Parathyroid adenoma (tissue), 2 donors: ENCODE measurements at regions not wholly inside any gene's neighbourhood (a gene's known extent, or its start where the extent isn't known, plus 50 kb on each side); places are given as distances from the start of the nearest gene placed in this dataset.

ENCODE experiments used
- H2AFZ ChIP-seq: fragments of 300-600 bp; sonication (generic); one replicate; pipeline ENCODE4 v1.7.0; 2017; ENCODE audit warnings: antibody characterized with exemption, mild to moderate bottlenecking
- H3K27ac ChIP-seq: fragments of 300-600 bp; sonication (generic); one replicate; pipeline ENCODE4 v1.7.0; 2017
- H3K27me3 ChIP-seq: fragments of 300-600 bp; sonication (generic); one replicate; pipeline ENCODE4 v1.7.0; 2017; ENCODE audit warnings: low read length; ENCODE audit not compliant: control insufficient read depth, insufficient read depth
- H3K36me3 ChIP-seq: fragments of 300-600 bp; sonication (generic); one replicate; pipeline ENCODE4 v1.7.0; 2017; ENCODE audit warnings: low read length; ENCODE audit not compliant: control insufficient read depth, insufficient read depth
- H3K4me1 ChIP-seq: fragments of 300-600 bp; sonication (generic); one replicate; pipeline ENCODE4 v1.7.0; 2017; ENCODE audit warnings: control low read depth
- H3K4me2 ChIP-seq: fragments of 300-600 bp; sonication (generic); one replicate; pipeline ENCODE4 v1.7.0; 2017; ENCODE audit warnings: low read length
- H3K4me3 ChIP-seq: fragments of 300-600 bp; sonication (generic); one replicate; pipeline ENCODE4 v1.7.0; 2017; ENCODE audit warnings: low read depth, low read length
- H3K79me2 ChIP-seq: fragments of 300-600 bp; sonication (generic); one replicate; pipeline ENCODE4 v1.7.0; 2017; ENCODE audit warnings: control low read depth
- H3K9ac ChIP-seq: fragments of 300-600 bp; sonication (generic); one replicate; pipeline ENCODE4 v1.7.0; 2017; ENCODE audit warnings: mild to moderate bottlenecking
- H3K9me3 ChIP-seq: fragments of 300-600 bp; sonication (generic); one replicate; pipeline ENCODE4 v1.7.0; 2017; ENCODE audit warnings: low read length; ENCODE audit not compliant: control insufficient read depth
- CTCF ChIP-seq: fragments of 300-600 bp; sonication (generic); IDR thresholded peaks from one replicate; pipeline ENCODE4 v1.7.0; 2017; ENCODE audit warnings: antibody characterized with exemption, mild to moderate bottlenecking
- donor health status: primary hyperparathyroidism.

GRCh38 chr16:8183176-8184099 is 406.9 kb downstream of the TMEM114 start:
- H3K27me3 ChIP-seq = no peaks in the 10 kb centered on the region
- no peaks in the 10 kb centered on the region for H3K9me3 ChIP-seq
- no peak overlapping the region for H3K9ac ChIP-seq
- no peak overlapping the region for H3K4me3 ChIP-seq
- H3K79me2 ChIP-seq = no peaks in the 10 kb centered on the region
- H3K4me1 ChIP-seq = no peaks in the 10 kb centered on the region
- no peak for TF ChIP-seq CTCF
- H3K36me3 ChIP-seq = no peaks in the 10 kb centered on the region
- H2AFZ ChIP-seq = no peak overlapping the region
- H3K27ac ChIP-seq = no peak overlapping the region
- no peak overlapping the region for H3K4me2 ChIP-seq

- Histone ChIP-seq H3K4me1 (no peaks in the 10 kb centered on the region), H3K9me3 (no peaks in the 10 kb centered on the region), H3K27ac (no peak overlapping the region), H3K9ac (no peak overlapping the region), H2AFZ (no peak overlapping the region), H3K36me3 (no peaks in the 10 kb centered on the region), H3K4me3 (no peak overlapping the region), H3K79me2 (no peaks in the 10 kb centered on the region), H3K4me2 (no peak overlapping the region), H3K27me3 (no peaks in the 10 kb centered on the region)
- TF ChIP-seq CTCF = no peak
Measured at GRCh38 chr16:8182761-8183160, 407.6 kb downstream of the TMEM114 start.

GRCh38 chr16:8179615-8180014 is 410.7 kb downstream of the TMEM114 start:
- Histone ChIP-seq H2AFZ (no peak overlapping the region), H3K9me3 (no peaks in the 10 kb centered on the region), H3K27me3 (no peaks in the 10 kb centered on the region), H3K36me3 (no peaks in the 10 kb centered on the region), H3K4me1 (no peaks in the 10 kb centered on the region), H3K27ac (no peak overlapping the region), H3K4me2 (no peak overlapping the region), H3K79me2 (no peaks in the 10 kb centered on the region), H3K9ac (no peak overlapping the region), H3K4me3 (no peak overlapping the region)
- TF ChIP-seq CTCF = no peak

- no peaks in the 10 kb centered on the region for H3K79me2 ChIP-seq
- no peaks in the 10 kb centered on the region for H3K4me1 ChIP-seq
- H2AFZ ChIP-seq = no peak overlapping the region
- no peak overlapping the region for H3K4me3 ChIP-seq
- H3K36me3 ChIP-seq = no peaks in the 10 kb centered on the region
- H3K9ac ChIP-seq = no peak overlapping the region
- H3K27me3 ChIP-seq = no peaks in the 10 kb centered on the region
- no peak overlapping the region for H3K27ac ChIP-seq
- H3K4me2 ChIP-seq = no peak overlapping the region
- TF ChIP-seq CTCF = no peak
- no peaks in the 10 kb centered on the region for H3K9me3 ChIP-seq
Measured at GRCh38 chr16:8178271-8178670, 412.0 kb downstream of the TMEM114 start.

GRCh38 chr16:8175411-8175810 is 414.9 kb downstream of the TMEM114 start:
- H3K4me2 ChIP-seq = no peak overlapping the region
- H3K27ac ChIP-seq = no peak overlapping the region
- H3K79me2 ChIP-seq = no peaks in the 10 kb centered on the region
- no peaks in the 10 kb centered on the region for H3K4me1 ChIP-seq
- no peaks in the 10 kb centered on the region for H3K9me3 ChIP-seq
- H3K4me3 ChIP-seq = no peak overlapping the region
- no peak for TF ChIP-seq CTCF
- no peak overlapping the region for H2AFZ ChIP-seq
- H3K36me3 ChIP-seq = no peaks in the 10 kb centered on the region
- H3K27me3 ChIP-seq = no peaks in the 10 kb centered on the region
- no peak overlapping the region for H3K9ac ChIP-seq
